ENCODE measurements at regions not wholly inside any gene's neighbourhood (a gene's known extent, or its start where the extent isn't known, plus 50 kb on each side); places are given as distances from the start of the nearest gene placed in this dataset.

DNA sequence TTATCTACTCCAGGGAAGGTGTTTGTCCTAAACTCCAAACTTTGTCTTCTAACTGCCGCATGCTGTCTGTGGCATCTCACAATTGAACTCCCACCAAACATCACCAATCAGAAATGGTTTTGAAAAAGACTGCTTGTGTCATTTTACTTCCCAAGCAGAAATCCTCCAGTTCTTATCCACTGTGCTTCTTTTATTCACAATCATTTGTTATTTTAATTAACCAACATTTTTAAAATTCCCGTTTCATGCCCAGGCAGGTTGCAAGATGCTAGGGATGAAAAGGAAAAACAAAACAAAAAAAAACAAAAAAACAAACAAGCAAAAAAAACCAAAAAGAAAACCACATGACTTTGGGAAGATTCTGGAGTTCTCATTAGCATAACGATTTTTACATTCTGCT lies 63.5 kb upstream of the RAB27B start:
- ChIA-PET POLR2A (no interaction called here), CTCF (no interaction called here)
- Histone ChIP-seq H3K27ac (ENCODE audit: low read depth, low read length) (no peak overlapping the region), H3K9me3 (ENCODE audit: control insufficient read depth, insufficient read depth, low read length) (no peaks in the 10 kb centered on the region; the same call in 1 of the 2 replicates), H3K4me3 (ENCODE audit: low read depth, low read length) (no peak overlapping the region), H3K27me3 (ENCODE audit: control insufficient read depth, insufficient read depth, low read length) (no peaks in the 10 kb centered on the region)
- DNase-seq (ENCODE audit: low read depth, low spot score), result no peak
- TF ChIP-seq, protein P1, sequence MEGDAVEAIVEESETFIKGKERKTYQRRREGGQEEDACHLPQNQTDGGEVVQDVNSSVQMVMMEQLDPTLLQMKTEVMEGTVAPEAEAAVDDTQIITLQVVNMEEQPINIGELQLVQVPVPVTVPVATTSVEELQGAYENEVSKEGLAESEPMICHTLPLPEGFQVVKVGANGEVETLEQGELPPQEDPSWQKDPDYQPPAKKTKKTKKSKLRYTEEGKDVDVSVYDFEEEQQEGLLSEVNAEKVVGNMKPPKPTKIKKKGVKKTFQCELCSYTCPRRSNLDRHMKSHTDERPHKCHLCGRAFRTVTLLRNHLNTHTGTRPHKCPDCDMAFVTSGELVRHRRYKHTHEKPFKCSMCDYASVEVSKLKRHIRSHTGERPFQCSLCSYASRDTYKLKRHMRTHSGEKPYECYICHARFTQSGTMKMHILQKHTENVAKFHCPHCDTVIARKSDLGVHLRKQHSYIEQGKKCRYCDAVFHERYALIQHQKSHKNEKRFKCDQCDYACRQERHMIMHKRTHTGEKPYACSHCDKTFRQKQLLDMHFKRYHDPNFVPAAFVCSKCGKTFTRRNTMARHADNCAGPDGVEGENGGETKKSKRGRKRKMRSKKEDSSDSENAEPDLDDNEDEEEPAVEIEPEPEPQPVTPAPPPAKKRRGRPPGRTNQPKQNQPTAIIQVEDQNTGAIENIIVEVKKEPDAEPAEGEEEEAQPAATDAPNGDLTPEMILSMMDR (IDR thresholded peaks at IDR 0.05; ENCODE audit: low read depth, low read length), result no peak

DNA sequence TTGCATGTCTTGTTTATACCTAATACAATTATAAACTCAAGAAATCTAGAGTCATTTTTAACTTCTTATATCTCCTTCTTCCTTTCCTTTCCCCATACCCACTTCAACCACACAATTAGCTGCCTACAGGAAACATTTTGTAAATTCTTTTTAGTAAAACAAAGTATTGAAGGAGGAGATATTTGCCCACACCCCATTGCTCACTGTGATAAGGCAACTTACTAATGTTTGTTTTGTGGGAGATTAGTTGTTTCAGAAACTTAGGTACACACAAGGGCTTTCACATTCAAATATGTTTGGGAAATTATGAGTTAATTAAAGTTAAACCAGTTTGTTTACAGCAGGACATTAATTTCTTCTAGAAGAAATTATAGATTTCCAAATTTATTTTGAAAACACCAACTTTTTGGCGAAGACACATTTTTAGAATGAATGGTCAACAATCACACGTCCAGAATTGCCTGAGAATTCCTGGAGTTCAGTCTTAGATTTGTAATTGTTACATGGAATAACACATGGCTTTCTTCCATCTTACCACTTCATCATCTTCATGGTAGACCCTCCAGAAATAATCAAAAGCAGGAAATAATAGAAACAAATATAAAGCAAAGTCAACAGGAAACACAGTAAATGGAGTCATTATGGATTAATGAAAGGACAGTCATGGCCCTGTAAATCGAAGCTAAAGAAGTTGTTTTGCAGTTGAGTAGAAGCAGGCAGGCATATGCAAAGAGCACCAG lies 62.5 kb upstream of the RAB27B start:
- CTCF ChIA-PET, result no interaction called here
- DNase-seq (ENCODE audit: low read depth, low spot score), result no peak
- POLR2A ChIA-PET, result no interaction called here

DNA sequence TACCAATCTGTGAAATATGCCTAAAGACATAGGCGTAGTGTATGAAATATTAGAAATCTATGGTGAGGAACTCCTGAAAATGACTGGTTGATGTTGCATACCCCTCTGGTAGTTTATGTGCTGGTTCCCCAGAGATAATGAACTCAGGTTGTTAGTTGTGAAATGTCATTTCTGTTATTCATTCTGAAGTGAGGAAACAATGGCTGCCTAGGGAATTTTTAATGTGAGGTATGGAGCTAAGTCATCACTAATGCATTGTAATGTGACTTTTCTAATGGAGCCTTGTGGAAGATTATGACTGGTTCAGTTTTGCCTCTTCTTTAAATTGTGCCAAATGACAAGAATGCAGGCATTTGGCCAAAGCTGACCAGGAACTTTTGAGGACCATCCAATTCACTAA lies 61.6 kb upstream of the RAB27B start:
- CTCF ChIA-PET, result no interaction called here
- POLR2A ChIA-PET, result no interaction called here
- Histone ChIP-seq H3K27me3 (ENCODE audit: control insufficient read depth, insufficient read depth, low read length) (no peaks in the 10 kb centered on the region), H3K27ac (ENCODE audit: low read depth, low read length) (no peak overlapping the region), H3K4me3 (ENCODE audit: low read depth, low read length) (no peak overlapping the region), H3K9me3 (ENCODE audit: control insufficient read depth, insufficient read depth, low read length) (no peaks in the 10 kb centered on the region)
- TF ChIP-seq, protein P1 (IDR thresholded peaks at IDR 0.05; ENCODE audit: low read depth, low read length), result no peak
- DNase-seq (ENCODE audit: low read depth, low spot score), result no peak

More for the DNA sequence above, 62.5 kb upstream of the RAB27B start:
- H3K27ac ChIP-seq (ENCODE audit: low read depth, low read length), result no peak overlapping the region
- H3K9me3 ChIP-seq (ENCODE audit: control insufficient read depth, insufficient read depth, low read length), result no peaks in the 10 kb centered on the region
- no peaks in the 10 kb centered on the region for H3K27me3 ChIP-seq (ENCODE audit: control insufficient read depth, insufficient read depth, low read length)
- no peak overlapping the region for H3K4me3 ChIP-seq (ENCODE audit: low read depth, low read length)
- TF ChIP-seq, protein P1 (IDR thresholded peaks at IDR 0.05; ENCODE audit: low read depth, low read length), result no peak

DNA sequence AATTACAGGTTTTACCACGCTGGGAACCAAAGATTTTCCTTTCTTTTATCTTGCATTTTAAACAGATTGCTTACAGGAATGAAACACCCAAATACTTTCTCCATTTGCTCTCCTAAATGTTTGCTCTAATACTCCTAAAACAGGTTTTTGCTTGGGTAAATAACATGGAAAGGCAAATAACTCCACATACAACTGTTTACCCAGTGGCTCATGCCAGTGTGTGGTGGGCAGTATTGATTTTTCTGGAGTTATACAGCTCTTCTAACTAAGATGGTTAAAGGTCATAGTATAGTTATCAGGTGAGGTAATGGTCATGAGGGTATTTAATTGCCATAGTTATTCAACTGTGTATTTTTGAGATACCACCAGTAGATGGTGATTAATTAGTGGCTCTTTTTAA lies 61.2 kb upstream of the RAB27B start:
- Histone ChIP-seq H3K27ac (ENCODE audit: low read depth, low read length) (no peak overlapping the region), H3K4me3 (ENCODE audit: low read depth, low read length) (no peak overlapping the region), H3K27me3 (ENCODE audit: control insufficient read depth, insufficient read depth, low read length) (no peaks in the 10 kb centered on the region), H3K9me3 (ENCODE audit: control insufficient read depth, insufficient read depth, low read length) (no peaks in the 10 kb centered on the region)
- no peak for DNase-seq (ENCODE audit: low read depth, low spot score)
- CTCF ChIA-PET, result no interaction called here
- TF ChIP-seq, protein P1 (IDR thresholded peaks at IDR 0.05; ENCODE audit: low read depth, low read length), result no peak
- POLR2A ChIA-PET, result no interaction called here

DNA sequence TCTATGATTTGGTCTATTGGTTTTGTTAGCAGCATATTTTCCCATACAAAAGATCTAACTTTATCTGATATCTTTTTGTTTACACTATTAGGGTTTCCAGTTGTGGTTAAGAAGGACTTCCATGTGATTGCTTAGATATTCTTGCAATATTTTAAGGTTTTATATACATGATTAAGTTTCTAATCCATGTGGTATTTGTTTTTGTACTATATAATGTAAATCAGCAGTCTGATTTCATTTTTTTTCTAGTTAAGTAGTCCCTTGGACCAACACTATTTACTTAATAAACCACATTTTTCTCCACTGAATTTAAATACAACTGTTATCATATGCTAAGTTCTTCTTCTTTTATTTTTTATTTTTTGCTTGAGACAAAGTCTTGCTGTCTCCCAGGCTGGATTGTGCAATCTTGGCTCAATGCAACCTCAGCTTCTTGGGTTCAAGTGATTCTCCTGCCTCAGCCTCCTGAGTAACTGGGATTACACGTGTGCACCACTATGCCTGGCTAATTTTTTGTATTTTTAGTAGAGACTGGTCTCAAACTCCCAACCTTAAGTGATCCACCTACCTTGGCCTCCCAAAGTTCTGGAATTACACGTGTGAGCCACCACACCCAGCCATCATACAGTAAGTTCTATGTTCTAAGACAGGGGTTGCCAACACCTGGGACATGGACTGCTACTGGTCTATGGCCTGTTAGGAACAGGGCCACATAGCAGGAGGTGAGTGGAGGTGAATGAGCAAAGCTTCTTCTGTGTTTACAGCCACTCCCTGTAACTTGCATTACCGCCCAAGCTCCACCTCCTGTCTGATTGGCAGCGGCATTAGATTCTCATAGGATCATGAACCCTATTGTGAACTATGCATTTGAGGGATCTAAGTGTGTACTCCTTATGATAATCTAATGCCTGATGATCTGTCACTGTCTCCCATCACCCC lies 58.5 kb upstream of the RAB27B start:
- POLR2A ChIA-PET, result no interaction called here
- CTCF ChIA-PET, result no interaction called here

More for the DNA sequence above, 58.5 kb upstream of the RAB27B start:
- Histone ChIP-seq H3K4me3 (ENCODE audit: low read depth, low read length) (no peak overlapping the region), H3K27ac (ENCODE audit: low read depth, low read length) (no peak overlapping the region), H3K9me3 (ENCODE audit: control insufficient read depth, insufficient read depth, low read length) (no peaks in the 10 kb centered on the region), H3K27me3 (ENCODE audit: control insufficient read depth, insufficient read depth, low read length) (no peaks in the 10 kb centered on the region)
- DNase-seq (ENCODE audit: low read depth, low spot score), result no peak
- TF ChIP-seq, protein P1 (IDR thresholded peaks at IDR 0.05; ENCODE audit: low read depth, low read length), result no peak
